Right lobe of liver (tissue), 6 donors: ENCODE measurements at regions not wholly inside any gene's neighbourhood (a gene's known extent, or its start where the extent isn't known, plus 50 kb on each side); places are given as distances from the start of the nearest gene placed in this dataset.
"Not testable (repeated sequence)": the region's sequence is repeated elsewhere in the genome, so short reads cannot be mapped to it uniquely, and the experiment has no call there.

Experiments
- ATAC-seq, 4 donors: fragments of 200-7000 bp; cut with Tn5 transposase; one replicate each; pipeline ENCODE4 v1.9.1; 2020; ENCODE audit warnings: mild to moderate bottlenecking in 4 of 4, moderate library complexity in 4 of 4
- DNase-seq, 3 donors: peaks; one replicate each; pipeline ENCODE4 v3.0.0-alpha.2; 2020
- H3K27ac ChIP-seq, 3 donors: fragments of 200-600 bp; one replicate each; pipeline ENCODE4 v1.8.0; 2022
- H3K27me3 ChIP-seq, 2 donors: fragments of 200-600 bp; one replicate each; pipeline ENCODE4 v1.8.0; 2022
- H3K36me3 ChIP-seq, 4 donors: fragments of 200-600 bp; sonication (generic) in 1 of 4; one replicate each; pipeline versions ENCODE4 v1.5.1 to v1.8.0; 2017 to 2022; ENCODE audit warnings: control low read depth in 1 of 4
- H3K4me1 ChIP-seq, 4 donors: fragments of 200-600 bp; sonication (generic) in 1 of 4; one replicate each; pipeline versions ENCODE4 v1.5.1 to v1.8.0; 2017 to 2022; ENCODE audit warnings: control low read depth in 1 of 4
- H3K4me3 ChIP-seq, 3 donors: fragments of 200-600 bp; one replicate each; pipeline ENCODE4 v1.8.0; 2022
- H3K9me3 ChIP-seq, 4 donors: fragments of 200-600 bp; sonication (generic) in 1 of 4; one replicate each; pipeline versions ENCODE4 v1.5.1 to v1.8.0; 2017 to 2022; ENCODE audit warnings: control low read depth in 1 of 4
- POLR2A ChIP-seq: fragments of 450-650 bp; IDR thresholded peaks from one replicate; pipeline ENCODE4 v1.6.1; 2017; ENCODE audit warnings: antibody characterized with exemption, mild to moderate bottlenecking
- WGBS: methylation state at CpG from one replicate; pipeline ENCODE4 v1.1.6; 2018; ENCODE audit warnings: low coverage, low lambda C conversion rate; ENCODE audit not compliant: insufficient coverage; ENCODE audit errors: missing lambda C conversion rate; 5-methylcytosine and 5-hydroxymethylcytosine counted together
- intact Hi-C, 2 donors: fragments of 100-400 bp; cut with DNase I; formaldehyde crosslinking; loops; one replicate each; pipeline versions ENCODE4 v1.11.2 to v1.14.1; 2022
- TF ChIP-seq, protein P1 (sequence below), 4 donors: fragments of 200-600 bp in 3 of 4; fragments of 450-650 bp in 1 of 4; IDR thresholded peaks; one replicate each; pipeline versions ENCODE4 v1.5.1 to v1.8.0; 2016 to 2022; ENCODE audit warnings: antibody characterized with exemption in 4 of 4, mild to moderate bottlenecking in 2 of 4
- donor health status: DM: no; HTN: yes; CAD: no.
- donor health status: DM: no; HTN: no; CAD: no.
- donor health status: DM: no; HTN: no; CAD: no.
- donor health status: DM: no; HTN: yes; CAD: no.
- donor health status: DM: no; HTN: yes; CAD: no.

DNA sequence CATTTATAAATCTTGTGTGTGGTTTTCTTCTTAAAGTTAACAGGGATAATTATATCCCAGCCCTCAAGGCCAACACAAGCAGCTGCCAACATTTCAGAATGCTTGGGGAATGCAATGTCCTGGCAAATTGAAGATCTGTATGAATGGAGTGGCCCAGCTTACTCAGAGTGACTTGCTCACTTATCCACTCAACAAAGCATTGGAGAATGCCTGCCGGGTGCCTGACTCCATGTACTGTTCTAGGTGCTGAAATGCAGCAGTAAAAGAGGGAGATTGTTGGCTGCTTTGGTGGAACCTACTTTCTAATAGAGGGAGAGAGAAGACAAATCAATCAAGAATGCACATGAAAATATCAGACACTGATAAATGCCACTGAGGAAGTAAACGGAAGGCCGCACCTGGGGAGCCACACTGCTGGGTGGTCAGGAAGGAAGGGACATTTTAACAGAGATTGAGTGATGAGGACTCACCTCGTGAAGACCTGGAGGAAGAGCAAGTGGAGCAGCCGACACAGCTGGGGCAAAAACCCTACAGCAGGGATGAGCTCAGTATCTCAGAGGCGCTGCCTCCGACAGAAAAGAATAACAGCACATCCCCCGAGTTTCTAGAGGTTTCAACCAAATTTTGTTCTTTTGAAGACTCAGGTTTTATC, 61.2 kb upstream of the VASH1 start:
- no peaks in the 10 kb centered on the region for H3K36me3 ChIP-seq
- ATAC-seq (no peak), DNase-seq (no peak)
- no peaks in the 10 kb centered on the region for H3K9me3 ChIP-seq
- H3K4me3 ChIP-seq: no peak overlapping the region
- H3K27me3 ChIP-seq: no peaks in the 10 kb centered on the region
- H3K27ac ChIP-seq: no peak overlapping the region
- H3K4me1 ChIP-seq: peaks cover 0 to 10% (median 2%) of the 10 kb centered on the region in 4 donors
- TF ChIP-seq POLR2A: no peak
- TF ChIP-seq, protein P1, sequence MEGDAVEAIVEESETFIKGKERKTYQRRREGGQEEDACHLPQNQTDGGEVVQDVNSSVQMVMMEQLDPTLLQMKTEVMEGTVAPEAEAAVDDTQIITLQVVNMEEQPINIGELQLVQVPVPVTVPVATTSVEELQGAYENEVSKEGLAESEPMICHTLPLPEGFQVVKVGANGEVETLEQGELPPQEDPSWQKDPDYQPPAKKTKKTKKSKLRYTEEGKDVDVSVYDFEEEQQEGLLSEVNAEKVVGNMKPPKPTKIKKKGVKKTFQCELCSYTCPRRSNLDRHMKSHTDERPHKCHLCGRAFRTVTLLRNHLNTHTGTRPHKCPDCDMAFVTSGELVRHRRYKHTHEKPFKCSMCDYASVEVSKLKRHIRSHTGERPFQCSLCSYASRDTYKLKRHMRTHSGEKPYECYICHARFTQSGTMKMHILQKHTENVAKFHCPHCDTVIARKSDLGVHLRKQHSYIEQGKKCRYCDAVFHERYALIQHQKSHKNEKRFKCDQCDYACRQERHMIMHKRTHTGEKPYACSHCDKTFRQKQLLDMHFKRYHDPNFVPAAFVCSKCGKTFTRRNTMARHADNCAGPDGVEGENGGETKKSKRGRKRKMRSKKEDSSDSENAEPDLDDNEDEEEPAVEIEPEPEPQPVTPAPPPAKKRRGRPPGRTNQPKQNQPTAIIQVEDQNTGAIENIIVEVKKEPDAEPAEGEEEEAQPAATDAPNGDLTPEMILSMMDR (IDR thresholded peaks at IDR 0.05): no peak
- 87% methylated on average over 8 of the region's 8 CpGs for WGBS
- intact Hi-C loops: loop anchor here in 1 of 2 donors (10.0 kb wide), 1 partner anchor 85 kb away; no protein-coding TSS in a partner anchor

DNA sequence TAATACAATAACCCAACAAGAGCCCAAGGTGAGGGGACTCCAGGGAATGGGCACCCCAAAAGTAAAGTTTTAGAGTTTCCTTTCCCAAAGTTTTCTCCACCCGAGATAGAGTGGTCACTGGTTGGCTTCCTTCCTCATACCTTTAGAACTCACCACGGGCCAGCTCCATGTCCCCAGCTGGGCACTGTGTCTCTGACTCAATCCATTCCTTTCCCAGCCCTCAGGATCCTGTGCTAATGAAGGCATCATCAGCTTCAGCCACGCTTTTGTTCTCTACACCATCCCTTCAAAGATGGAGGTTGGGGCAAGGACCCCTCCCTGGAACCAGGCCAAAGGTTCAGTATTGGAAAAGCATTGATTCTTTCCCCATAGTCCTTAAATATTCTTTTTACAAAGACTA, 59.8 kb upstream of the VASH1 start:
- no peak for ATAC-seq
- 81% methylated on average over 2 of the region's 3 CpGs for WGBS
- H3K4me3 ChIP-seq: no peak overlapping the region
- no peak overlapping the region for H3K27ac ChIP-seq
- H3K27me3 ChIP-seq: no peaks in the 10 kb centered on the region
- peaks cover 0 to 10% (median 2%) of the 10 kb centered on the region in 4 donors for H3K4me1 ChIP-seq
- no peak for DNase-seq
- no peaks in the 10 kb centered on the region for H3K36me3 ChIP-seq
- intact Hi-C loops: loop anchor here in 1 of 2 donors (10.0 kb wide), 1 partner anchor 83 kb away; no protein-coding TSS in a partner anchor
- no peaks in the 10 kb centered on the region for H3K9me3 ChIP-seq
- TF ChIP-seq, protein P1 (IDR thresholded peaks at IDR 0.05): no peak
- TF ChIP-seq POLR2A: no peak

DNA sequence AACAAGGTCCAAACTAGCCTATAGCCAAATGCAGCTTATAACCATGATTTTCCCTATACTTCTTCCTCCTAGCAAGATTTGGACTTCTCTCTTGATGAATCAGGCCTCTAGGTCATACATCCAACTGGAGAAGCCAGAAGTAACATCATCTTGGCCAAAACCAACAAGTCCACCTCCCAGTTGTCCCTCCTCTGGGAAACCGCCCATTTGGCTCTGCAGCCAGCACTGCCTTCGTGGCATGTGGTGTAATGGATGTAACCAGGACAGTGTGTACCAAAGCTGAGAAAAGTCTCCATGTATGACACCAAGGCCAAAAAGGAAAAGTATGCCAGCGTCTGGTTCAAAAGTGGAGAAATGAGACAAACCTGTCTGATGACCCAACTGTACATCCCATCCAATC, 59.3 kb upstream of the VASH1 start:
- 30% methylated on average over 3 of the region's 3 CpGs for WGBS
- H3K27ac ChIP-seq: no peak overlapping the region
- no peaks in the 10 kb centered on the region for H3K36me3 ChIP-seq
- no peak overlapping the region for H3K4me3 ChIP-seq
- no peaks in the 10 kb centered on the region for H3K9me3 ChIP-seq
- intact Hi-C loops: loop anchor here in 1 of 2 donors (10.0 kb wide), 1 partner anchor 83 kb away; no protein-coding TSS in a partner anchor
- peak in 2 of 3 donors; percentile 70 to 87 for DNase-seq
- peaks cover 0 to 10% (median 2%) of the 10 kb centered on the region in 4 donors for H3K4me1 ChIP-seq
- TF ChIP-seq, protein P1 (IDR thresholded peaks at IDR 0.05): no peak
- TF ChIP-seq POLR2A: no peak
- H3K27me3 ChIP-seq: no peaks in the 10 kb centered on the region
- peak; percentile 65 to 94 (median 80) for ATAC-seq

DNA sequence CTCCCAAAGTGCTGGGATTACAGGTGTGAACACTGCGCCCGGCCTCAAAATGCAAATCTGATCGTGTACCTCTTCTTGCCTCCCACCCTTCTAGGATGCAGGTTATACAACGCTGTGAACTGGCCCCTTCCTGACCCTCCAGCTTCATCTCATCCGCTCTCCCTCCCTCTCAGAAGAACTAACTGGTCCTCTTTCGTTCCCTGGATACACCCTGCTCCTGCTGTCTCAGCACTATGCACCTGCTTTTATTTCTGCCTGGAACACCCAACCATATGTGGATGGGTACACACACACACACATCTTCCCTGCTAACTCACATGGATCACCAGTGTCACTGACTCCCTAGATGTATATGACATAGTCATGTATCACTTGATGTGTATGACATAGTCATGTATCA, 56.1 kb upstream of the VASH1 start:
- intact Hi-C loops: loop anchor here in 1 of 2 donors (10.0 kb wide), 1 partner anchor 80 kb away; no protein-coding TSS in a partner anchor
- peaks cover 0 to 10% (median 2%) of the 10 kb centered on the region in 4 donors for H3K4me1 ChIP-seq

DNA sequence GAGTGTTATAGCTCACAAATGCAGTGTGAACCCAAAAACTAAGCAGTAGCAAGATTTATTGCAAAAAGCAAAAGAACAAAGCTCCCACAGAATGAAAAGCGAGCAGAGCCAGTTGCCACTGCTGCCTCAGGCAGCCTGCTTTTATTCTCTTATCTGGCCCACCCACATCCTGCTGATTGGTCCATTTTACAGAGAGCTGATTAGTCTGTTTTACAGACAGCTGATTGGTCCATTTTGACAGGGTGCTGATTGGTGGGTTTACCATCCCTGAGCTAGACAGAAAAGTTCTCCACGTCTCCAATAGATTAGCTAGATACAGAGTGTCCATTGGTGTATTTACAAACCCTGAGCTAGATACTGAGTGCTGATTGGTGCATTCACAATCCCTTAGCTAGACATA, 55.1 kb upstream of the VASH1 start:
- H3K9me3 ChIP-seq, H3K27ac ChIP-seq, DNase-seq, ATAC-seq, H3K36me3 ChIP-seq, H3K4me3 ChIP-seq, H3K4me1 ChIP-seq, H3K27me3 ChIP-seq: not testable (repeated sequence)
- intact Hi-C loops: loop anchor here in 1 of 2 donors (10.0 kb wide), 1 partner anchor 79 kb away; no protein-coding TSS in a partner anchor
- 83% methylated on average over 2 of the region's 2 CpGs for WGBS

More for the DNA sequence above, 56.1 kb upstream of the VASH1 start:
- 85% methylated on average over 4 of the region's 6 CpGs for WGBS
- Histone ChIP-seq H3K27me3 (no peaks in the 10 kb centered on the region), H3K36me3 (no peaks in the 10 kb centered on the region), H3K9me3 (no peaks in the 10 kb centered on the region), H3K27ac (no peak overlapping the region), H3K4me3 (no peak overlapping the region)
- ATAC-seq (no peak), DNase-seq (no peak)
- TF ChIP-seq, protein P1 (IDR thresholded peaks at IDR 0.05): no peak
- no peak for TF ChIP-seq POLR2A
